ENCODE measurements at regions not wholly inside any gene's neighbourhood (a gene's known extent, or its start where the extent isn't known, plus 50 kb on each side); places are given as distances from the start of the nearest gene placed in this dataset.

GRCh38 chr7:46619723-46620310, 698.7 kb upstream of the IGFBP3 start (continued):
- TF ChIP-seq NKRF (conservative IDR thresholded peaks at IDR 0.05) (no peak), IKZF1 (conservative IDR thresholded peaks at IDR 0.05) (no peak), FOXM1 (IDR thresholded peaks at IDR 0.05; ENCODE audit: low read depth, low read length) (no peak), CHD2 (IDR thresholded peaks at IDR 0.05; ENCODE audit: borderline replicate concordance, low read depth, low read length) (no peak)

- RAD21 ChIA-PET (ENCODE audit: unreplicated experiment): interaction anchor here (0.5 kb wide), 1 partner anchor 52 kb away, joined by 3 read pairs; no protein-coding TSS in a partner anchor
- Histone ChIP-seq H3K4me3 (no peak overlapping the region), H3K79me2 (ENCODE audit: control insufficient read depth, insufficient read depth, low read length) (no peaks in the 10 kb centered on the region), H3K36me3 (ENCODE audit: control insufficient read depth in 2 of 2, insufficient read depth in 2 of 2, low read length in 1 of 2) (no peaks in the 10 kb centered on the region), H2AFZ (ENCODE audit: control insufficient read depth, low read depth, low read length) (no peak overlapping the region), H4K20me1 (ENCODE audit: control insufficient read depth, insufficient read depth) (no peaks in the 10 kb centered on the region), H3K4me1 (ENCODE audit: control insufficient read depth, insufficient read depth, low read length) (no peaks in the 10 kb centered on the region), H3K9me3 (replicated peaks; ENCODE audit: control insufficient read depth, insufficient read depth, low read length) (no peaks in the 10 kb centered on the region), H3K4me2 (ENCODE audit: control insufficient read depth, insufficient read depth) (no peak overlapping the region), H3K27me3 (replicated peaks in 1 of 2; ENCODE audit: control insufficient read depth in 2 of 2, insufficient read depth in 2 of 2, low read length in 1 of 2) (no peaks in the 10 kb centered on the region), H3K27ac (ENCODE audit: control insufficient read depth, insufficient read depth) (no peak overlapping the region), H3K9ac (ENCODE audit: control insufficient read depth, insufficient read depth, low read length) (no peak overlapping the region)
- WGBS (ENCODE audit: insufficient coverage, insufficient replicate concordance, low lambda C conversion rate, missing lambda C conversion rate): 5% methylated on average over 1 of the region's 1 CpG
- ATAC-seq (no peak), DNase-seq (ENCODE audit: low read depth, low spot score) (no peak), FAIRE-seq (no peak)
- SMC1A ChIA-PET (ENCODE audit: uncharacterized antibody, unreplicated experiment): interaction anchor here (0.8 to 1.1 kb wide), 3 partner anchors 17 to 106 kb away, joined by 3 to 4 read pairs (median 3); no protein-coding TSS in a partner anchor
- in situ Hi-C loops (cut with MboI): no loop called here
- CTCF ChIA-PET: no interaction called here
- POLR2A ChIA-PET: no interaction called here
- intact Hi-C loops (cut with micrococcal nuclease; ENCODE audit: unreplicated experiment): no loop called here
- no TSS peak for BruUV-seq (replicated peaks)
- TF ChIP-seq FOXK2 (IDR thresholded peaks at IDR 0.05): no peak
- no peak for TF ChIP-seq SREBF1 (IDR thresholded peaks at IDR 0.05; ENCODE audit: low read length)
- TF ChIP-seq NFIC (IDR thresholded peaks at IDR 0.05; ENCODE audit: low read depth, low read length): no peak
- TF ChIP-seq NFYA (IDR thresholded peaks at IDR 0.05; ENCODE audit: borderline replicate concordance, low read depth, low read length): no peak
- no peak for TF ChIP-seq NRF1 (conservative IDR thresholded peaks at IDR 0.05; ENCODE audit: low read depth, low read length)
- no peak for TF ChIP-seq JUND (IDR thresholded peaks at IDR 0.05; ENCODE audit: low read depth, low read length)
- TF ChIP-seq ZNF622 (IDR thresholded peaks at IDR 0.05): no peak
- TF ChIP-seq MLLT1 (IDR thresholded peaks at IDR 0.05): no peak
- no peak for TF ChIP-seq ZBTB11 (CRISPR knock-in tag; IDR thresholded peaks at IDR 0.05)
- no peak for TF ChIP-seq TARDBP (IDR thresholded peaks at IDR 0.05; ENCODE audit: borderline replicate concordance)
- no peak for TF ChIP-seq SIX5 (IDR thresholded peaks at IDR 0.05; ENCODE audit: low read depth, low read length, severe bottlenecking)
- no peak for TF ChIP-seq ATF7 (IDR thresholded peaks at IDR 0.05; ENCODE audit: low read depth)
- TF ChIP-seq POU2F2 (IDR thresholded peaks at IDR 0.05; ENCODE audit: borderline replicate concordance, low read depth, low read length): no peak
- no peak for TF ChIP-seq NFXL1 (IDR thresholded peaks at IDR 0.05; ENCODE audit: borderline replicate concordance)
These were observed 695.6 kb upstream of the IGFBP3 start for GRCh38 chr7:46616636-46617035.
